Adipocyte (in vitro differentiated cells): ENCODE measurements at regions not wholly inside any gene's neighbourhood (a gene's known extent, or its start where the extent isn't known, plus 50 kb on each side); places are given as distances from the start of the nearest gene placed in this dataset.
"Not testable (repeated sequence)": the region's sequence is repeated elsewhere in the genome, so short reads cannot be mapped to it uniquely, and the experiment has no call there.

ENCODE experiments used
- DNase-seq: peaks from one replicate; pipeline ENCODE4 v3.0.0-alpha.2; 2015; ENCODE audit warnings: low read depth
- H3K27me3 ChIP-seq: replicated peaks from 2 replicates; pipeline ENCODE4 v1.7.0; 2013; ENCODE audit warnings: mild to moderate bottlenecking, low read length, moderate library complexity; ENCODE audit not compliant: control insufficient read depth, insufficient read depth
- H3K36me3 ChIP-seq: 2 replicates; pipeline ENCODE4 v1.7.0; 2013; ENCODE audit warnings: low read length, mild to moderate bottlenecking, moderate library complexity; ENCODE audit not compliant: control insufficient read depth, insufficient read depth, severe bottlenecking
- H3K4me1 ChIP-seq: 2 replicates; pipeline ENCODE4 v1.7.0; 2013; ENCODE audit warnings: mild to moderate bottlenecking, low read length, moderate library complexity; ENCODE audit not compliant: control insufficient read depth, insufficient read depth
- H3K4me3 ChIP-seq: 2 replicates; pipeline ENCODE4 v1.7.0; 2013; ENCODE audit warnings: mild to moderate bottlenecking, low read length, moderate library complexity
- H3K9ac ChIP-seq: 2 replicates; pipeline ENCODE4 v1.7.0; 2013; ENCODE audit warnings: mild to moderate bottlenecking, low read length, moderate library complexity
- H3K9me3 ChIP-seq: 2 replicates; pipeline ENCODE4 v1.7.0; 2013; ENCODE audit warnings: mild to moderate bottlenecking, low read length, moderate library complexity; ENCODE audit not compliant: control insufficient read depth

DNA sequence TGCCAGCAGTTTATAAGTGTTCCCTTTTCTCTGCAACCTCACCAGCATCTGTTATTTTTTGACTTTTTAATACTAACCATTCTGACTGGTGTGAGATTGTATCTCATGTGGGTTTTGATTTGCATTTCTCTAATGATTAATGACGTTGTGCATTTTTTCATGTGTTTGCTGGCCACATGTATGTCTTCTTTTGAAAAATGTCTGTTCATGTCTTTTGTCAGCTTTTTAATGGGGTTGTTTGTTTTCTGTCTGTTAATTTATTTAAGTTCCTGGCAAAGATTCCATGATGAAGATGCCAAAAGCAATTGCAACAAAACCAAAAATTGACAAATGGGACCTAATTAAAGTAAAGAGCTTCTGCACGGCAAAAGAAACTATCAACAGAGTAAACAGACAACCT is 137.2 kb upstream of the JCAD start:
- H3K27me3 ChIP-seq = peaks cover 18% of the 10 kb centered on the region
- H3K4me3 ChIP-seq, DNase-seq, H3K4me1 ChIP-seq, H3K9ac ChIP-seq, H3K36me3 ChIP-seq: not testable (repeated sequence)
- H3K9me3 ChIP-seq = peaks cover 15% of the 10 kb centered on the region

DNA sequence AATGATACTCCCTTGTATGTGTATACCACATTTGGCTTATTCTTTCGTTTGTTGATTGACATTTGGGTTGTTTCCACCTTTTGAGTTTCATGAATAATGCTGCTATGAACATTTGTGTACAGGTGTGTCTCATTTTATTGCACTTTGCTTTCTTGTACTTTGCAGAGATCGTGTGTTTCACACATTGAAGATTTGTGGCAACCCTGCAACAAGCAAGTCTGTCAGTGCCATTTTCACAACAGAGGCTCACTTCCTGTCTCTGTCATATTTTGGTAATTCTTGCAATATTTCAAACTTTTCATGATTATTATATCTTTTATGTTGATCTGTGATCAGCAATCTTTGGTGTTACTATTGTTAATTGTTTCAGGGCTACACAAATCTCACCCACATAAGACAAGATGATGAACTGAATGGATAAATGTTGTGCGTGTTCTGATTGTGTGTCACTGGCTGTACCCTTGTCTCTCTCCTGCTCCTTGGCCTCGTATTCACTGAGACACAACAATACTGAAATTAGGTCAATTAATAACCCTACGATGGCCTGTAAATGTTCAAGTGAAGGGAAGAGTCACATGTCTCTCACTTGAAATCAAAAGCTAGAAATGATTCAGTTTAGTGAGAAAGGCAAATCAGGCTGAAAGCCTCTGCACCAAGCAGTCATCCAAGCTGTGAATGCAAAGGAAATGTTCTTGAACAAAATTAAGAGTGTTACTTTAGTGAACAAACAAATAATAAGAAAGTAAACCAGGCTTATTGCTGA is 133.6 kb upstream of the JCAD start:
- Histone ChIP-seq H3K4me1 (peaks cover 6% of the 10 kb centered on the region), H3K9ac (no peak overlapping the region), H3K9me3 (peaks cover 15% of the 10 kb centered on the region), H3K4me3 (no peak overlapping the region), H3K36me3 (no peaks in the 10 kb centered on the region), H3K27me3 (peaks cover 7% of the 10 kb centered on the region)
- no peak for DNase-seq

- H3K36me3 ChIP-seq = no peaks in the 10 kb centered on the region
- peaks cover 15% of the 10 kb centered on the region for H3K9me3 ChIP-seq
- H3K27me3 ChIP-seq = no peaks in the 10 kb centered on the region
- H3K4me3 ChIP-seq = no peak overlapping the region
- no peak overlapping the region for H3K9ac ChIP-seq
- no peak for DNase-seq
- peaks cover 20% of the 10 kb centered on the region for H3K4me1 ChIP-seq
Observed at GRCh38 chr10:30190577-30191552, 131.5 kb upstream of the JCAD start.

DNA sequence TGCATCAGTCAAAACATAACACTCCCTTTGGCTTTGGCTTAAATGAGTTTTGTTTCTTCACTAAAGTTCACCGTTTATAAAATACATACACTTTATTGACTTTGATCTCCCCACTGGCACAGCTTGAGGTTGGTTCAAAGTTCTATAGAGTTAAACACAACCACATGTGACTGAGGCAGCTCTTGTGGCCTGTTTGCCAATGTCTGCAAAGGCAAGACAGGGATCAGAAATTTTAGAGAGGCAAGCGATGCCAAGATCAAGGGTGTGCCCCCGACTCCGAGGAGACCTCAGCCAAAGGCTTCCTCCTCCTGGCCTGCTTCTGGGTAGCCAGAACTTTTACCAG is 129.8 kb upstream of the JCAD start:
- no peaks in the 10 kb centered on the region for H3K27me3 ChIP-seq
- H3K4me1 ChIP-seq = peaks cover 35% of the 10 kb centered on the region
- DNase-seq = no peak
- H3K4me3 ChIP-seq = no peak overlapping the region
- no peaks in the 10 kb centered on the region for H3K36me3 ChIP-seq
- H3K9ac ChIP-seq = no peak overlapping the region
- H3K9me3 ChIP-seq = peaks cover 7% of the 10 kb centered on the region

DNA sequence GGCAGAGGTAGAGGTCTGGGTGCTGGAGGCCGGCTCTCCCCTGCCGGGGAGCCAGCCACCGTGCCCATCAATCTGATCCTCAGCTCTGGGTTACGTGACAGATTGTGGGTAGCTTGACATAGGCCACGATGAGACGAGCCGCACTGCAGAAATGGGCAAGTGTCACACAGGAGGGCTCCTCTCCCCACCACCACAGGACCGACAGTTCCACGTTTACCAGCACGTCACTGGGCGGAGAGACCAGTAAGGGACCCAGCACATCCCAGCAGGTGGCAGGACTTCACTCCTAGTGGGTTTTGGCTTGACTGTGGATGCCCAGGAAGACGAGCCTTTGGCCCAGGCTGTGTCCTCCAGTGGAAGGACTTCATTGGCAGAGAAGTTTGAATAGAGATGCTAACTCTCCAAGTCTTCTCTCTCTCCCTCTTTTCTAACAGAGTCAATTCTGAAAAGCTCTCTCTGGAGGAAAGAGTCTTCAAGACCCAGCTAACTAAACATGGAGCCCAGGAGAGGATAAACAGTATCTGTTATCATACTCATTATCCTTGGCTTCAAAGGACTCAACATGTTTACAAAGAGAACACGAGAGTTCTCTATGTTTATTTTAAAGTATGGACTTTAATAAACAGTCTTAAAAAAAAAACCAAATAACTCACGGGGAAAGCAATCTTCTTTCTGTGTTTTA is 129.3 kb upstream of the JCAD start:
- Histone ChIP-seq H3K27me3 (no peaks in the 10 kb centered on the region), H3K36me3 (no peaks in the 10 kb centered on the region), H3K9me3 (peaks cover 4% of the 10 kb centered on the region), H3K9ac (no peak overlapping the region), H3K4me1 (peaks cover 35% of the 10 kb centered on the region), H3K4me3 (no peak overlapping the region)
- DNase-seq = no peak

DNA sequence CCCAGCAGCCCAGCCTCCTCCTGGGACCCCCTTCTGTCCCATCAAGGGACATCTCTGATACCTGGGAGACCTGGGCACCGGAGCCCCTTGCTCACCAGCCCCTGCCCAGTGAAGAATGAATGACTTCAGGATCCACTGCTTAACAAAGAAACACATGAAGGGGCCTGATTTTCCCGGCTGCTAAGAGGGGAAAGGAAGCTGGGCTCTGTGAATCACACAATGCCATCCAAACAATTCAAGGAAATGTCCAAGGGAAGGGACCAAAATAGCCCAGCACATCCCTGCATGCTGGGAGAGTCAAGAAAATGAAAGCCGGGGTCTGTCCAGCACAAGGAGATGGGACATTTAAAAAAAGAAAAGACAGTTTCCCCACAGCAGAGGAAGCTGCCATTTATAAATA is 128.7 kb upstream of the JCAD start:
- Histone ChIP-seq H3K4me1 (peaks cover 39% of the 10 kb centered on the region), H3K27me3 (no peaks in the 10 kb centered on the region), H3K9me3 (no peaks in the 10 kb centered on the region), H3K9ac (no peak overlapping the region), H3K36me3 (no peaks in the 10 kb centered on the region), H3K4me3 (no peak overlapping the region)
- DNase-seq = no peak

GRCh38 chr10:30187010-30187409 is 127.6 kb upstream of the JCAD start:
- Histone ChIP-seq H3K36me3 (no peaks in the 10 kb centered on the region), H3K27me3 (no peaks in the 10 kb centered on the region), H3K9ac (no peak overlapping the region), H3K9me3 (no peaks in the 10 kb centered on the region), H3K4me1 (peaks cover 48% of the 10 kb centered on the region), H3K4me3 (no peak overlapping the region)
- no peak for DNase-seq

- Histone ChIP-seq H3K4me1 (peaks cover 53% of the 10 kb centered on the region), H3K27me3 (no peaks in the 10 kb centered on the region), H3K9ac (no peak overlapping the region), H3K36me3 (no peaks in the 10 kb centered on the region), H3K9me3 (no peaks in the 10 kb centered on the region), H3K4me3 (no peak overlapping the region)
- DNase-seq = no peak
Observed at GRCh38 chr10:30186371-30186875, 127.0 kb upstream of the JCAD start.

DNA sequence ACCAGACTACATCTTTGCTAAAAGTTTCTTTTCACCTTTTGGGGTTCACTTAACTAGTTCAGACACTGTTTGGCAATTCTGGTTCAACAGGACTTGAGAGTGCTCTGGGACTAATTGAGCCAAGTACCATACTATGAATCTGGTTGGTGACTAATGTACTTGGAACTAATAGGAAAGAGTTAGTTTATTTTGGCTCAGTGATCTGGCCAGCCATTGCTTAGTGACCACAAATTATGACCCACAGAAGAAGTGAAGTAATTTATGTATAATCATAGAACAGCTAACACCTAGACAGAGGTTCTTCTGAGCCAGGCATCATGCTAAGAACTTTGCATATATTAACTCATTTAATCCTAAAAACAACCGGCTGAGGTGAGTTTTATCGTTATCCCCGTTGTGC is 126.5 kb upstream of the JCAD start:
- no peaks in the 10 kb centered on the region for H3K9me3 ChIP-seq
- no peak overlapping the region for H3K4me3 ChIP-seq
- no peaks in the 10 kb centered on the region for H3K36me3 ChIP-seq
- H3K9ac ChIP-seq = no peak overlapping the region
- no peaks in the 10 kb centered on the region for H3K27me3 ChIP-seq
- peaks cover 53% of the 10 kb centered on the region for H3K4me1 ChIP-seq
- peak; percentile 83 for DNase-seq

DNA sequence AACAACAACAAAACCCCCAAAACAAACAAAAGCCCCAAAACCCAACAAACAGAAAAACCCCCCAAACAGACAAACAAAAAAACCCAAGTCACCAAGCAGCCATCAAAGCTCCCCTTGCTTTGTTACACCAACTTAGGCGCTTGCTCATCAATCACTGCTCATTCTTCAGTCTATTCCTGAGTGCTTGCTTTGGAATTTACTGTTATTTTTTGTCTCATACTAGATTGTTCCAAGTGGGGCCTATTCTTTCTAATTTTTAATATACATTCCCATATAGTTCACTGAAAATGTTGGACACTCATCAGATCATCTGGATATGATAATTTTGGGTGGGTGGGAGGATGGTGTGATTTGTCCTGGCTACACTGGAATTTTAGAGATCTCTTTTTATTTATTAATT is 126.0 kb upstream of the JCAD start:
- H3K4me1 ChIP-seq = peaks cover 53% of the 10 kb centered on the region
- no peak for DNase-seq
- H3K9me3 ChIP-seq = no peaks in the 10 kb centered on the region
- no peaks in the 10 kb centered on the region for H3K36me3 ChIP-seq
- H3K4me3 ChIP-seq = no peak overlapping the region
- no peak overlapping the region for H3K9ac ChIP-seq
- no peaks in the 10 kb centered on the region for H3K27me3 ChIP-seq
